HG02943 (cell line): ENCODE measurements at regions not wholly inside any gene's neighbourhood (a gene's known extent, or its start where the extent isn't known, plus 50 kb on each side); places are given as distances from the start of the nearest gene placed in this dataset.

Experiments used
- ATAC-seq: cut with Tn5 transposase; IDR thresholded peaks from one replicate; pipeline ENCODE4 v1.9.1; 2021; ENCODE audit warnings: mild to moderate bottlenecking, low read depth, moderate library complexity; ENCODE audit not compliant: unreplicated experiment

DNA sequence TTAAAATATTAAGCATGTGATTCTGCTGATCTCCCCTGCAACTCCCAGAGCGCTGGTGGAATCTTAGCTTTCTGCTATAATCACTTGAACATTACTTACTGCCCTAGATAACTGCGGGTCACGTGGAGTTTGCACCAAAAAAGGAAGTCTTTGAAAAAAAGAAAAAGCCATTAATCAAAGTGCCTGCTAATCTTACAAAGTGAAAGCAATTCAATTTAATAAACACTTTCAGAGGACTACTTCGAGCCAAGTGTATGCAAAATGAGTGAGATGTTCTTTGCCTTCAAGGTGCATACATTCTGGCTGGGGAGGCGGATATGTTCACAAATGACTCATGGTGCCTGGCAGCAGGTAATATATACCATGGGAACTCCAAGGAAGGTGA lies 109.9 kb upstream of the GAP43 start:
- no peak for ATAC-seq

DNA sequence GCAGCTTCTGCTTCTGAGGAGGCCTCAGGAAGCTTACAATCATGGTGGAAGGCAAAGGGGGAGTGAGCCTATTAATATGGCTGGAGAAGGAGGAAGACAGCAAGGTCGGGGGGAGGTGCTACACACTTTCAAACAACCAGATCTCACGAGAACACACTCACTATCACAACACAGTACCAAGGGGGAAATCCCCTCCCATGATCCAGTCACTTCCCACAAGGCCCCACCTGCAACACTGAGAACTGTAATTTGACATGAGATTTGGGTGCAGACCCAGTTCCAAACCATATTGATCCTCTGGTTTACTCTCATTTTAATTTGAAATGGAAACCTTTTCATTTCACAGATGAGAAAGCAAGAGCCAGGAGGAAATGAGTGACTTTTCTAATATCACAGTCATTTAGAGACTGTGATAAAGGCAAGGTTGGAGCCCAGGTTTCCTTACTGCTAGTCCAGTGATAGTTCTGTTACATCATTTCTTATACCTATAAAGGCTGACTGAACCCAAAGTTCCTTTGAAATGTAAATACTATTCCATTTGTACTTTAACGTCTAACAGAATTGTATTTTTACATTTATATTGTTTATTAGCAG lies 105.8 kb upstream of the GAP43 start:
- ATAC-seq: no peak

DNA sequence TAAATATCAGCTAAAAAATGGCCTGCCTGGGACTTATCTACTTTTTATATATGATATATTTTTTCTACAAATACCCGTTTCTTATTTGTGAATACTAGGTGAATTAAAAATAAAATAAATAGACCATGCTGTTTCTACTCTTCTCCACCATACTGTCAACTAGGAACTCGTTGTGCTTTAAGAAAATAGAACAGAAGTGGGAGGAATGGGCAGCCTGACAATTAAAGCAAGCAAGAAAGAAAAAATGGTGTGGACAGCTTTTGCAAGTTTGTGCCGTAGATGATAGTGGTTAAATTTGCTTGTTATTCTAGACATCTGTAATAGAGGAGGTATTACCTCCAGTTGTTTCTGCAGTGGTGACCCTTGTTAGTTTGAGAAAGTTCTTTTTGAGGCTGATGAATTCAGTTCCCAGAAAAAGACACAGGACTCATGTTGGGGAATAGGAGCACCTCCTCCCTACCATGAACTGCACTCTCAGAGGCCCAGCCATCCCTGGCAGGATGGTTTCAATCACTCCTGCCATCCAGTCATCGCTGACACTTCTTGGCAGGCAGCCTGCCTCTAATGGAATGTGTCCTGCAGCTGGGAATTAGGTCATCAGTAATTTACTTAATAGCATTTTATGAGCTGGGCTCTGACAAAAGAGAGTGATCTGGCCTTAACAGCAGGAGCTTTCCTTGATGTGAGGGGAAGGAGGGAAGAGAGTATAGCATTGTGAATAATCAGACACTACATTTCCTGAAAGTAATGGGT lies 105.0 kb upstream of the GAP43 start:
- ATAC-seq: no peak

DNA sequence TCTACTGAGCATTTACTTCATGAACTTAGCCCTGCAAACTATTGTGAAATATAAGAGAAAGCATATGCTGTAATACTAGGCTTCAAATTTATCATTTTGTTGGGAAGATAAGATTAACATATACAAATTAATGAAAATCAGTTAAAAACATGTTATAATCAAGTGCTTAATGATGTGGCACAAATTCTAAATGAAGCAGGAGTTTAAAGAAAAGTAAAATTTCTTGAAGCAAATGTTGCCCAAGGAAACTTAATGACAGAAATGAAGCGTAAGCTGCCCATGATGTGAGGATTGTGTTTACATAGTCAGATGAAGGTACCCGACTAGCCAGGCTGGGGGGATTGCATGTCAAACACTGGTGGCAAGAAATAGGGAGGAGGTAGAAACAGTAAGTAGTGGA lies 103.1 kb upstream of the GAP43 start:
- ATAC-seq: no peak

DNA sequence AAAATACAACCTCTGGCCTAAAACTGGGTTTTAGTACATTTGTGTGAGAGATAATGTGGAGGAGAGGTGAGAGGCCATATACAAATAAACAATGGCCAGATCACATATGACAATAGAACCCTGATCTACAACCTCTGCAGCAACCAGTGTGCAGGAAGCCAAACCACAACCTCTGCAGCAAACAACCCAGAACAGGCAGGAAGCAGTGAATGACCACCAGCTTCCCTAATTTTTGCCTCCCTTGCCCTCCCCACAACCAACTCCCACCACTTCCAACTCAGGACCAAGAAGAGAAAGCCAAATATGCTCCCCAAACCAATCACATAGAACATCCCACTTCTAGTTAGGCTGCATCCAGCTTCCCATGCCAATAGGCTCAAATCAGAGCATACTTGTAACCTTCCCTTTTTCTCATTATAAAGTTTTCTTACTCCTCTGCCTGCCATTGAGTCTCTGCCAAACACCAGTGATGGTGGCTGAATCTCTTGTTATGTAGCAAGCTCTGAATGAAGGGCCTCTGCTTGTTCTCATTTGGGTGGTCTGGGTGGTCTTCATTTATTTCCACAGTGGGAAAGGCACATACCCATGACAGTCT lies 102.6 kb upstream of the GAP43 start:
- no peak for ATAC-seq

DNA sequence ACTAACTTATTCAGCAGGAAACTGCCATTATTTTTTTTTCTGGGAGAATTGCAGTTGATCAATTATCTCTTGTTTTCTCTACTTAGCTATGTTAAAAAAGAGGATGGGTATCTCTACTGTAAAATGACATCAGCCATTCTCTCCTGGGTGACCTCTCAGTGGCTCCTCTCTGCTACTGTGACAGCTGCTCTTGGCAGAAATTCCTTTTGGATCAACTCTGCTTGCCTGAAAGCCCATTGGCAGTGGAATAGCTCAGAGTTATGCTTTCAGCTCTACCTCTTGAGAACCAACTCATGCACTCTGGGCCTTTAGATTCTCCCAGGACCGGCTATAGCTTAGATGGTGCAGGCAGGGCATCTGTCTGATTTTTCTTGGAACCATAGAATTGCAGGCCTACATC lies 99.9 kb upstream of the GAP43 start:
- ATAC-seq: no peak

DNA sequence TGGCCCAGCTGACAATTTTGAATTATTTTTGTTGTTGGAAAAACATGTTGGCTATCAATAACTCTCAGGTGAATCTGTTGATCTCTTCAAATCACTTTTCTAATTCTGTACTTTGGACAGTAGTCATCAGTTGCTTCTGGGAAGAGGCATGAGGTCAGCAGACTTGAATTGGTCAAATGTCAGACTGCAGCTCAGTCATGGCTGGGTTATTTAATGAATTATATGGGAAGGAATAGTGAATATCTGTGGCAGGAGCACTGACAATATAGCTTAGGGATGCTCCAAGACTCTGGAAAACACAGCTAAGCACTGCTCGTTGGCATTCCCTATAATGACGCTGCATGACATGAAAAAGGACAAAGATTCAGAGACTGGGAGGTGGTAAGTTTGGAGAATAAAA lies 98.8 kb upstream of the GAP43 start:
- no peak for ATAC-seq

DNA sequence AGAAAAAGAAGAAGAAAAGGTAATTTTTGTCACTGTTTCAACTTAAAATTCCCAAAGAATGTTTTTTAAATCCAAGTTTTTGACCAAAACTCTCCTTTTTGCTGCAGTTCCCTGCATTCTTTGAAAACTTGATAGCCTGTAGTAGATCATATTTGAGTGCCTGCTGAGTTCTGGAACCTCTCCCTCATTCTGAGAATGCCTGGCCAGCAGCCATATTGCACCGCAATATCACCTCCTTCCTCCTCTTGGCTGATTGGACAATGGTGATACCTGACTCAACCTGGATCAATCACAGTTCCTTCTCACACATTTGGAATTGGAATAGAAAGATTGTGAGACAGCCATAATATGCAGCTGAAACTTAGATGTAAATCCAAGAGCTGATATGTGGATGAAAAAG lies 97.6 kb upstream of the GAP43 start:
- ATAC-seq: no peak

DNA sequence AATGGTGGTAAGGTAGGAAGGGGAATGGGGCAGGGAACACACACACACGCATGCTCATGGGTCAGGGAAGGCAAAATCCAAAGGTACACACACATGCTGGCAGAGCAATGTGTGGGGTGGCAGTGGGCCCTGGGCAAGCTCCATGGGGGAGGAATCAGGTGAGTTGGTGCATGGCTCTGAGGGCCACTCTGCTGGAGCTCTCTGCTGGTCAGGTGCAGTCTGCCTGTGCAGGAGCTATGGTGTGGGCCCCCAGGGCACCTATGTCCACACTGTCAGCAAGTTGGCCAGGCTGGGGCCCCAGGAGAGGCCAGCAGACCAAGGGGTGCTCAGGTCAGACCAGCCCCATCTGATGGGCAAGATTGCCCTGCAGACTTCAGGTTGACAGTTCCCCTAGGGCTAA lies 90.1 kb upstream of the GAP43 start:
- ATAC-seq: no peak

DNA sequence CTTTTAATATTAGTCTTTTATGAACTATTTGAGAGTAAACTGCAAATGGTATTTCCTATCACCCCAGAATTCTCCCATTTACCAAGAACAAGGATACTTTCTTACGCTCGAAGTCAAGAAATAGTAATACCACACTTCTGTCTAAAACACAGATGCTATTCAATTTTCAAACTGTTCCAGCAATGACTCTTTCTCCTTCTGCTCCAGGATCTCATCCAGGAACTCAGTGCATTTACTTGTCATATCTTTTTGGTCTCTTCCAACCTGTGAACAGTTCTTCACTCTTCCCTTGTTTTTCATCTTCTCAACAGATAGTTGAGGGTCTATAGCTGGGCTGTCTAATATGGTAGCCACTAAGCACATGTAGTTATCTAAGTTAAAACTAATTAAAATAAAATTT lies 87.1 kb upstream of the GAP43 start:
- no peak for ATAC-seq

DNA sequence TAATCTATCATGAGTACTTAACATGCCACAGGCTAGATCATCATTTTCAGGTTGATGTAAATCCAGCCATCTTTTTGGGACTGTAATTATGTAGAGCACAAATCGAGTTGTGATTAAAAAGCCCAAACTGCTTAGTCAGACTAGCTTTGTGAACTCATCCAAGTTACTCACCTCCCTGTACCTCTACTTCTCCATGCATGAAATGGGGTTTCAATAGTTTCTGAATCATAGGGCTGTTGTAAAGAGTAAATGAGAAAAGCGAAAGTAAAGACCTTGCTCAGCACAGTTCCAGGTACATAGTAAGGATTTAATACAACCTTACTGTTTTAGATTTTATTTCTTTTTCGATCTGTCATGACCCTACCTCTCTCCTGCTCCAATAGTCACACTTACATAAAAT lies 85.6 kb upstream of the GAP43 start:
- no peak for ATAC-seq

DNA sequence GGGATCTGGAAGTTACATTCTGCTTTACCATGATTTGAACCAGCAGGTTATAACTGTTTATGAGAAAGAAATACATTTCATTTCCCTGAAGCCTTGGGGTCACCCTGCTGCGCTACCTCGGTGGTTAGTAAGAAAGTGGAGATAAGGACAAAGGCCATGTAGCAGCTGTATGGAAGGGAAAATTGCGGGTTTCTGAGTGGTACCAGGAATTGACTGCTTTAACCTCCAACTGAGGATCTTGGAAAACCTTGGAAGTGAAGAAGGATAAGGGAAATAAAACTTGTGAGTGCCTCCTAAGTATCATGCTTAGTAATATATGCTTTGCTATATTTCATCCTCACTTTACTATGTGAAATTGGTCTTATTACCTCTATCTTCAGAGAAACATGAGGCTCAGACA lies 76.1 kb upstream of the GAP43 start:
- no peak for ATAC-seq

DNA sequence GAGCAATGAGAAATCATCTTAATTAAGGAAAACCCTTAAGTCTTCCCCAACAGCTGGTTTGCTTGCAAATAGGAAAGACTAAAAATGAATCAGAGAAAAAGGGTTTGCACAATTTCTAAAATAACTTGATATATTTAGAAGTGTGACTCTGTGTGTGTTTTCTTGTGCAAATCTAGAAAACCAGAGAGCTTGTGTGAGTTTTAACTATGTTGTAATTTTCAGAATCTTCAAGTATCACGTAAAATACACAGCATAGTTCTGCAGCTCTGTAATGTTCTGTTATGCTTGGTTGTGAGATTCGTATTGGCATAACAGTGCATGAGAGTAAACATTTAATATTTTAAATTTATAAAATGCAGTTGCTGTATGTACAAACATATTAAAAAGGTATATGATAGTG lies 74.7 kb upstream of the GAP43 start:
- ATAC-seq: no peak

DNA sequence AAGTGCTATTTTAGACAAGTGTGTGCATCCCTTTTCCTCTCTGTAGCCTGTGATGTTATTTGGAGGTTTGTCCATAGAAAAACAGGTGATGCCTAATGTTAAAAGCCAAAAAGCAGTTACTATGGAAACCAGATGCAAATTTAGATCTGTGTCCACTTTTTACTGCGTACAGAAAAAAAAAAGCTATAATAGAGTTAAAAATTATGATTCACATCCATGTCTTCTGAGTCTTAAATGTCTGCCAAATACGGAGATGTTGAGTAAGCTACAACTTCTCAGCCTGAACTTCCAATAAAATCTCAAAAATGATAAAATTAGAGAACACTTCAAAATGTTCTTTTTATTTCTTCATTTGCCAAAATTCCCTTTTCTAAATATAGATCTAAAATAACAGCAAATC lies 74.2 kb upstream of the GAP43 start:
- no peak for ATAC-seq

DNA sequence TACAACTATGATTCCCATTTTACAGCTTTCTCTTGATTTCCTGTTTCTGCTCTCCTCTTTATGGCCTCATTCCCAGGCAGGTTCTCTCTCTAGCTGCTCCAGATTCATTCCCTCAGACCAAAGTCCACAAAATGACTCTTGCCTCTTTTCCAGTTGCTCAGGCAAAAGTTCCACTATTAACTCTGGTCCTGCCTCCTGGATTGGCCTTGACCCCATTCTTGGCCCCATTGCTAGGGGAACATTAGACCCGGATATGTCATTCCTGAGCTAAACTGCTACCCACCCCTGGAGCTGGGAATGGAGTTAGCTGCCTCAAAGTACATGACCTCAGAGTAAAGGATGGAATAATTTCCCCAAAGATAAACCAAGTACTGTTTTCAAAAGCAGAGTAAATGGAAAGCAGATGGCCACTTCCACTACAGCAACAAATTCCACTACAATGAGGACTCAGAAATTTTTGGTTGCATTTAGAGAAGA lies 73.0 kb upstream of the GAP43 start:
- no peak for ATAC-seq

DNA sequence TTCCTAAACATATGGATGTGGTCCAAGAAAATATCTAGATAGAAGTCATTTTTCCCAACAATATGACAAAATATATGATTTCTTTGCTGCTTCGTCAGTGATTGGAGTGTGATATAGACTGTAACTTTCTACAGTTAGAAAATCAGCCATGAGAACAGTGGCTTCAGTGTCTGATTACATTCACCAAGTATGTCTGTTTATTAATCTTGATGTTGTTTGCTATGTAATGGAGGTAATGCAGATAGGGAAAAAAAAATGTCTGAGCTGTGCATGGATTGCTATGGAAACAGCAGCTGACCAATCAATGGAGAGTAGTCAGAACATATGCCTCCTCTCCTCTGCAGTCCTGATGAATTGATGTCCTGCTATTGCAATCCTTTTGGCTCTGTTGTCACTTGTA lies 72.3 kb upstream of the GAP43 start:
- no peak for ATAC-seq

DNA sequence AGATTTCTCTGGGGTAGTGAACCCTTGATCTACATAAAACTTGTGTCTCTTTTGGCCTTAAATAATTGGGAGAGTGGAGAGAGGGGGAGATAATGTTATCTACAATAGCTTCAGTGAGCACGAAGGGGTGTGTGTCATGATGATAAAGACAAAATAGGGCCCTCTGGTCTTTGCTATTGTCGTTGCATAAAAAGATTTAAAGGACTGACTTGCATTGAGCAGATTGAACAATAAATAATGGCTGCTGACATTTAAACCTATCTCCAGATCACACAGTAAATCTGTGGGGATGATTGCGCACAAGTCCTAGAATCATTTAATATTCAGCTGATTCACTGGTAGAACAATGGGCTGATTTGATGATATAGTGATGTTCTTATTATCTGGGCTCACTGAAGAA lies 71.3 kb upstream of the GAP43 start:
- ATAC-seq: no peak

DNA sequence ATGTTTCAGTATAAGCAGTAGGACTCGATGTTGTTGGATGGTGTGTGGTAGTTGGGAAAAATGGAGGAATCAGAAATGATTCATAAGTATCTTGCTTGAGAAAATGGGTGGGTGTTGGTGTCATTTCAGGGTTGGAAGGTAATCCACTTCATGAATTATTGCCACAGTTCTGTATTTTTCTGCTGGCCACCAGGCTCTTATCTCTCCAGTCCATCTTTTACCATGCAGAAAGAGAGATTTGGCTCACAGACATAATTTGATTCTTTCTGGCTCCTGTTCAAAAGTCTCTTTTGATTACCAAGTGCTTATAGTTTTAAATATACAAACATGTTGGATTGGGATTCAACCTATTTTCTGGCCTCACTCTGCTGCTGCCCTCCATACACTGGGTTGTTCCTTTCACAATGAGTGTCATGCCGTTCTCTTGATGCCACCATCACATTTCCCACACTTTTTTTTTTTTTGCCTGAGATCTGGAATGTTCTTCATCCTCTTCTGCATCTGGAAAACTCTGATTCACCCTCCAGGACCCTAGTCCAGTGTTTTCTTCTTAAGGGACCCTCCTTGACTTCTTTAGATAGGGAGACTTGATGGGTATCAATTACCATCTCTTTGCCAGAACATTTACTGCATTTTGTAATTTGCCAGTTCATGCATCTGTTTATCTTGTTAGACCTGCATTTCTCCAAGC lies 69.4 kb upstream of the GAP43 start:
- no peak for ATAC-seq

DNA sequence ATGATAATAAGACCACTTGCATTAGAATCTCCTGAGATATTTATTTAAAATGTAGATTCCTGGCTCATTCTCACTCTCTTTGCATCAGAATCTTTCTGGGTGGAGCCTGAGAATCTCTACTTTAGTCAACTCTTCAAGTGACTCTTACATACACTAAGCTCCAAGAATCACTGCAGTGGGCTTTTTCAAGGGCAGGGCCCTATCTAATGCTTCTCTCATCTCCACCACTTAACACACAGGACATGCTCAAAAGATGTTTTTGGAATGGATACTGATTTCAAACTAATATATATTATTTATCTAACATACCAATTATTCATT lies 68.9 kb upstream of the GAP43 start:
- ATAC-seq: no peak

DNA sequence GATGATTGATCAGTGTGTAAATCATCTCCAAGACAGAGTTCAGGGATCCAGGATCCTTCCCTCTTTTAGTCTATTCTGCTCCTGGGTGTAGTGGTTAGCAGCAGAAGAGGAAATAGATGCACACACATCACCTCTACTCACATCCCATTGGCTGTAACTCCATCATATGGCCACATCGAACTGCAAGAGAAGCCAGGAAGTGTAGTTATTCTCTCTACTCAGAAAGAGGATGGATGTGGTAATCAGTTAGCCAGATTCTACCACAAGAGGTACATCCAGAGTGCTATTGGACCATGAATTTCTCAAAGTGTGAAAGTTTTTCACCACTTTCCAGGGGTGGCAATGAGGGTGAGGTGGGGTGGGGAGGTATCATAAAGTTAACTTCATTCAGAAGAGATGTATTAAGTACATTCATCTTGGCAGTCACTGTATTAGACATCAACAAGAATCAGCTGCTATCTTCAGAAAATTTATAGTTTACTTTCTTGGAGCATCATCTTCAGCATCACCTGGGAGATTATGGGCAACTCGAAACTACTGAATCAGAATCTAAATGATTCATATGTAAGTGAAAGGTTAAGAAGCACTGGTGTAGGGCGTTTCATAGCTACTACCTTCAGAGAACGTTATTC lies 60.6 kb upstream of the GAP43 start:
- ATAC-seq: no peak

DNA sequence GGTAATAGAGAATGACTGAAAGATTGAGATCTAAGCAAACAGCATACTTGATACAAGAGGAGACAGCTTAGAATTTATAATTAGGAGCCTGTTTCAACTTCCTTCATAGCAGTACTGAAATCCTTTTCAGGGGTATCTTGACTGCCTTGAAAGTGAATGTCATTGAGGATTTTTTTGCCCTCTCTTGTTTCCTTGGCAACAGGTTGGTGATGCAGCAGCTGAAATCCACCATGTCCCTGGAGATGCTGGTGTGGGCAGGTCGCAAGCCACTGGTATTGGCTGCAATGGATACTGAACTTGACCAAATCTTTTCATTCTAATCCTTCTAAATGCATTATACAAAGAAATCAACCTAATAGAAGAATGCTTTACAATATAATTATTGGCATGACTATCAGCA lies 59.3 kb upstream of the GAP43 start:
- no peak for ATAC-seq
